Neural cell (in vitro differentiated cells): ENCODE measurements at regions not wholly inside any gene's neighbourhood (a gene's known extent, or its start where the extent isn't known, plus 50 kb on each side); places are given as distances from the start of the nearest gene placed in this dataset.

Source experiments
- H2AFZ ChIP-seq: fragments of 200-600, 300-800 bp; sonication (generic), shearing (Covaris generic); 2 replicates; pipeline ENCODE4 v1.6.0; 2014; ENCODE audit warnings: low read depth, mild to moderate bottlenecking, antibody characterized with exemption, low read length, moderate library complexity
- H3F3A ChIP-seq: fragments of 200-600 bp; shearing (Covaris generic); 2 replicates; pipeline ENCODE4 v1.6.1; 2016; ENCODE audit warnings: mild to moderate bottlenecking, moderate library complexity, mixed read lengths, antibody characterized with exemption, low read length; ENCODE audit not compliant: insufficient read depth, poor library complexity, severe bottlenecking
- H3K27ac ChIP-seq: fragments of 200-600, 300-800 bp; sonication (generic), shearing (Covaris generic); 2 replicates; pipeline ENCODE4 v1.5.1; 2014; ENCODE audit warnings: mild to moderate bottlenecking, low read length, moderate library complexity
- H3K27me3 ChIP-seq: fragments of 300-800, 200-600 bp; sonication (generic), shearing (Covaris generic); 2 replicates; pipeline ENCODE4 v1.6.0; 2014; ENCODE audit warnings: mild to moderate bottlenecking, low read depth, low read length, moderate library complexity; ENCODE audit not compliant: insufficient read depth
- H3K36me3 ChIP-seq: fragments of 300-800, 200-600 bp; sonication (generic), shearing (Covaris generic); 2 replicates; pipeline ENCODE4 v1.5.1; 2014; ENCODE audit warnings: mild to moderate bottlenecking, antibody characterized with exemption, low read length, moderate library complexity; ENCODE audit not compliant: insufficient read depth
- H3K4me2 ChIP-seq: fragments of 300-800, 200-600 bp; sonication (generic), shearing (Covaris generic); 2 replicates; pipeline ENCODE4 v1.6.0; 2014; ENCODE audit warnings: mild to moderate bottlenecking, low read length
- H3K4me3 ChIP-seq: fragments of 300-800, 200-600 bp; sonication (generic), shearing (Covaris generic); 2 replicates; pipeline ENCODE4 v1.5.1; 2014; ENCODE audit warnings: mild to moderate bottlenecking, low read length, moderate library complexity
- H3K79me2 ChIP-seq: fragments of 200-600 bp; shearing (Covaris generic); replicated peaks from 2 replicates; pipeline ENCODE4 v1.6.0; 2014; ENCODE audit warnings: mild to moderate bottlenecking, low read length, moderate library complexity; ENCODE audit not compliant: insufficient read depth
- H3K9ac ChIP-seq: fragments of 300-800, 200-600 bp; sonication (generic), shearing (Covaris generic); 2 replicates; pipeline ENCODE4 v1.6.1; 2016; ENCODE audit warnings: mild to moderate bottlenecking, low read length, mixed read lengths
- H3K9me2 ChIP-seq: fragments of 200-600 bp; shearing (Covaris generic); 2 replicates; pipeline ENCODE4 v1.6.1; 2016; ENCODE audit warnings: mild to moderate bottlenecking, low read length, mixed read lengths; ENCODE audit not compliant: insufficient read depth
- H3K9me3 ChIP-seq: fragments of 200-600, 300-800 bp; sonication (generic), shearing (Covaris generic); 2 replicates; pipeline ENCODE4 v1.6.1; 2016; ENCODE audit warnings: mild to moderate bottlenecking, mixed run types, low read length, moderate library complexity, mixed read lengths
- H4K20me1 ChIP-seq: fragments of 200-600 bp; shearing (Covaris generic); 2 replicates; pipeline ENCODE4 v1.6.1; 2016; ENCODE audit warnings: mild to moderate bottlenecking, mixed run types; ENCODE audit not compliant: insufficient read depth
- EP300 ChIP-seq: fragments of 450-650 bp; conservative IDR thresholded peaks from 2 replicates; pipeline ENCODE4 v1.6.1; 2014; ENCODE audit warnings: antibody characterized with exemption, mild to moderate bottlenecking, moderate library complexity; ENCODE audit not compliant: poor library complexity, severe bottlenecking
- EZH2 ChIP-seq: fragments of 200-600, 300-800 bp; shearing (Covaris generic), sonication (generic); IDR thresholded peaks from 2 replicates; pipeline ENCODE4 v1.6.1; 2014; ENCODE audit warnings: antibody characterized with exemption, low read length, borderline replicate concordance, mild to moderate bottlenecking; ENCODE audit not compliant: insufficient read depth, poor library complexity, severe bottlenecking
- MXI1 ChIP-seq: fragments of 450-650 bp; conservative IDR thresholded peaks from 2 replicates; pipeline ENCODE4 v1.6.1; 2014; ENCODE audit warnings: antibody characterized with exemption, mild to moderate bottlenecking; ENCODE audit not compliant: poor library complexity, severe bottlenecking
- POLR2AphosphoS5 ChIP-seq: IDR thresholded peaks from 2 replicates; pipeline ENCODE4 v1.6.1; 2012
- RAD21 ChIP-seq: fragments of 450-650 bp; conservative IDR thresholded peaks from 2 replicates; pipeline ENCODE4 v1.6.1; 2014; ENCODE audit warnings: antibody characterized with exemption, mild to moderate bottlenecking, moderate library complexity
- SMC3 ChIP-seq: fragments of 450-650 bp; conservative IDR thresholded peaks from 2 replicates; pipeline ENCODE4 v1.6.1; 2014; ENCODE audit warnings: antibody characterized with exemption, mild to moderate bottlenecking, moderate library complexity; ENCODE audit not compliant: poor library complexity
- TAF1 ChIP-seq: IDR thresholded peaks from 2 replicates; pipeline ENCODE4 v1.6.1; 2012; ENCODE audit warnings: low read depth
- TF ChIP-seq, protein P1 (sequence below): fragments of 450-650 bp; IDR thresholded peaks from 2 replicates; pipeline ENCODE4 v1.5.1; 2014; ENCODE audit warnings: antibody characterized with exemption, mild to moderate bottlenecking, moderate library complexity; ENCODE audit not compliant: poor library complexity, severe bottlenecking
- TF ChIP-seq, protein P2 (sequence below): IDR thresholded peaks from 2 replicates; pipeline ENCODE4 v1.6.1; 2012; ENCODE audit warnings: borderline replicate concordance

DNA sequence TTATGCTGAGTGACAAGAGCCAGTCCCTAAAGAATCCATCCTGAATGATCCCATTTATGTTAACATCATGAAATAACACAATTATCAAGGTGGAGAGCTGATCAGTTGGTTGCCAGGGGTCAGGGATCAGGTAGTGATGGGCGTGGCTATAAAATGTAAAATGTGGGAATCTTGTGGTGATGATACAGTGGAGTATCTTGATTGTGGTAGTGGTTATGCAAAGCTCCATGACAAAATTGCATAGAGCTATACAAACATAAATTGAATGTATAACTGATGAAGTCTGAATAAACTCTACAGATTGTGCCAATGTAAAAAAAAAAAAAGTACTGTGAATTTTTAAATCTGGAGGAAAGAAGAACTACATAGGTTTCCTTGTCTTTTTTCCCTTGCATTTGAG is 104.6 kb upstream of the SPATA31C2 start:
- no peaks in the 10 kb centered on the region for H3K27me3 ChIP-seq
- no peaks in the 10 kb centered on the region for H3K79me2 ChIP-seq
- H4K20me1 ChIP-seq = no peaks in the 10 kb centered on the region
- H3K4me2 ChIP-seq = no peak overlapping the region
- no peak overlapping the region for H3K27ac ChIP-seq
- H2AFZ ChIP-seq = no peak overlapping the region
- H3K9me2 ChIP-seq = no peaks in the 10 kb centered on the region
- no peak overlapping the region for H3K9ac ChIP-seq
- no peaks in the 10 kb centered on the region for H3K9me3 ChIP-seq
- H3F3A ChIP-seq = no peaks in the 10 kb centered on the region
- H3K4me3 ChIP-seq = no peak overlapping the region
- TF ChIP-seq, protein P1, sequence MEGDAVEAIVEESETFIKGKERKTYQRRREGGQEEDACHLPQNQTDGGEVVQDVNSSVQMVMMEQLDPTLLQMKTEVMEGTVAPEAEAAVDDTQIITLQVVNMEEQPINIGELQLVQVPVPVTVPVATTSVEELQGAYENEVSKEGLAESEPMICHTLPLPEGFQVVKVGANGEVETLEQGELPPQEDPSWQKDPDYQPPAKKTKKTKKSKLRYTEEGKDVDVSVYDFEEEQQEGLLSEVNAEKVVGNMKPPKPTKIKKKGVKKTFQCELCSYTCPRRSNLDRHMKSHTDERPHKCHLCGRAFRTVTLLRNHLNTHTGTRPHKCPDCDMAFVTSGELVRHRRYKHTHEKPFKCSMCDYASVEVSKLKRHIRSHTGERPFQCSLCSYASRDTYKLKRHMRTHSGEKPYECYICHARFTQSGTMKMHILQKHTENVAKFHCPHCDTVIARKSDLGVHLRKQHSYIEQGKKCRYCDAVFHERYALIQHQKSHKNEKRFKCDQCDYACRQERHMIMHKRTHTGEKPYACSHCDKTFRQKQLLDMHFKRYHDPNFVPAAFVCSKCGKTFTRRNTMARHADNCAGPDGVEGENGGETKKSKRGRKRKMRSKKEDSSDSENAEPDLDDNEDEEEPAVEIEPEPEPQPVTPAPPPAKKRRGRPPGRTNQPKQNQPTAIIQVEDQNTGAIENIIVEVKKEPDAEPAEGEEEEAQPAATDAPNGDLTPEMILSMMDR = no peak
- no peak for TF ChIP-seq POLR2AphosphoS5
- no peak for TF ChIP-seq RAD21
- no peak for TF ChIP-seq TAF1
- TF ChIP-seq MXI1 = no peak
- no peak for TF ChIP-seq EZH2
- TF ChIP-seq SMC3 = no peak
- TF ChIP-seq, protein P2, sequence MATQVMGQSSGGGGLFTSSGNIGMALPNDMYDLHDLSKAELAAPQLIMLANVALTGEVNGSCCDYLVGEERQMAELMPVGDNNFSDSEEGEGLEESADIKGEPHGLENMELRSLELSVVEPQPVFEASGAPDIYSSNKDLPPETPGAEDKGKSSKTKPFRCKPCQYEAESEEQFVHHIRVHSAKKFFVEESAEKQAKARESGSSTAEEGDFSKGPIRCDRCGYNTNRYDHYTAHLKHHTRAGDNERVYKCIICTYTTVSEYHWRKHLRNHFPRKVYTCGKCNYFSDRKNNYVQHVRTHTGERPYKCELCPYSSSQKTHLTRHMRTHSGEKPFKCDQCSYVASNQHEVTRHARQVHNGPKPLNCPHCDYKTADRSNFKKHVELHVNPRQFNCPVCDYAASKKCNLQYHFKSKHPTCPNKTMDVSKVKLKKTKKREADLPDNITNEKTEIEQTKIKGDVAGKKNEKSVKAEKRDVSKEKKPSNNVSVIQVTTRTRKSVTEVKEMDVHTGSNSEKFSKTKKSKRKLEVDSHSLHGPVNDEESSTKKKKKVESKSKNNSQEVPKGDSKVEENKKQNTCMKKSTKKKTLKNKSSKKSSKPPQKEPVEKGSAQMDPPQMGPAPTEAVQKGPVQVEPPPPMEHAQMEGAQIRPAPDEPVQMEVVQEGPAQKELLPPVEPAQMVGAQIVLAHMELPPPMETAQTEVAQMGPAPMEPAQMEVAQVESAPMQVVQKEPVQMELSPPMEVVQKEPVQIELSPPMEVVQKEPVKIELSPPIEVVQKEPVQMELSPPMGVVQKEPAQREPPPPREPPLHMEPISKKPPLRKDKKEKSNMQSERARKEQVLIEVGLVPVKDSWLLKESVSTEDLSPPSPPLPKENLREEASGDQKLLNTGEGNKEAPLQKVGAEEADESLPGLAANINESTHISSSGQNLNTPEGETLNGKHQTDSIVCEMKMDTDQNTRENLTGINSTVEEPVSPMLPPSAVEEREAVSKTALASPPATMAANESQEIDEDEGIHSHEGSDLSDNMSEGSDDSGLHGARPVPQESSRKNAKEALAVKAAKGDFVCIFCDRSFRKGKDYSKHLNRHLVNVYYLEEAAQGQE = no peak
- no peak for TF ChIP-seq EP300
- no peaks in the 10 kb centered on the region for H3K36me3 ChIP-seq

DNA sequence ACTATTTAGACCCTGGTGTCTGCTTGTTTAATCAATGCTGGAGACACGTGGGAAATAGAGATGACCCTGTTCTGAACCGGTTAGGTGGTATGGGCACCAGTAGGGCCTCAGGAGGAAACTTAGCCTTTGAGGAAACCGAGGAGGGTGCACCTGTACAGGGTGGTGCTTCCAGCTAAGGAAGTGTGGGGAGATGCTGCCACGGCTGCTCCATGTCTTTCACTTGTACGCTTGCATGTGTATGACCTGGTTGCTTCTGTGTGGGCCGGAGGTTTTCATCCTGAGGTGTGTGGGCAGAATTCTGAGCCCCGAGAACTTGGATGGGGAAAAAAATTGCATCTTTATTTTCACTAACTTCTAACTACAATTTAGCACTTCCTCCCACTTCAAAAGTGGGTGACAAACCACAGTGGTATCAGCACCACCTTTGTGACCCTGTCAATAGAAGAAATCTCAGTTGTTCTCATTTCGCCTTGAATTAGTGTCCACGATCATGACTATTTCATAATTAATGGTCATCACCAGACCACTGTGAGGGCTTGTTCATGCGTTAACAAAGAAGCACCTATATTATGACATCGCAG is 99.8 kb upstream of the SPATA31C2 start:
- no peak overlapping the region for H3K27ac ChIP-seq
- no peak for TF ChIP-seq POLR2AphosphoS5
- no peak for TF ChIP-seq MXI1
- H3K9me2 ChIP-seq = no peaks in the 10 kb centered on the region
- H3F3A ChIP-seq = no peaks in the 10 kb centered on the region
- no peak overlapping the region for H2AFZ ChIP-seq
- no peaks in the 10 kb centered on the region for H3K27me3 ChIP-seq
- no peaks in the 10 kb centered on the region for H3K79me2 ChIP-seq
- H4K20me1 ChIP-seq = no peaks in the 10 kb centered on the region
- no peak overlapping the region for H3K9ac ChIP-seq
- no peaks in the 10 kb centered on the region for H3K36me3 ChIP-seq
- no peak overlapping the region for H3K4me3 ChIP-seq
- H3K4me2 ChIP-seq = no peak overlapping the region
- no peaks in the 10 kb centered on the region for H3K9me3 ChIP-seq
